ENCODE measurements at regions not wholly inside any gene's neighbourhood (a gene's known extent, or its start where the extent isn't known, plus 50 kb on each side); places are given as distances from the start of the nearest gene placed in this dataset.

- no peak for TF ChIP-seq CTCF (conservative IDR thresholded peaks at IDR 0.05; ENCODE audit: low read length)
- TF ChIP-seq EZH2phosphoT487 (IDR thresholded peaks at IDR 0.05; ENCODE audit: borderline replicate concordance, low read depth, low read length): no peak
Measured at GRCh38 chr4:62513306-62513705, 1313.2 kb downstream of the ADGRL3 start.

All from OCI-LY7 (cell line).